D721Med (cell line): ENCODE measurements at regions not wholly inside any gene's neighbourhood (a gene's known extent, or its start where the extent isn't known, plus 50 kb on each side); places are given as distances from the start of the nearest gene placed in this dataset.
"Not testable (repeated sequence)": the region's sequence is repeated elsewhere in the genome, so short reads cannot be mapped to it uniquely, and the experiment has no call there.

ENCODE experiments used
- DNase-seq: peaks from one replicate; pipeline ENCODE4 v3.0.0; 2011; ENCODE audit warnings: low spot score; ENCODE audit not compliant: insufficient read length
- FAIRE-seq: peaks from 2 replicates; lab custom pipeline; 2011; peaks lifted over from hg19 to GRCh38; lab: Jason Lieb, UNC
- CTCF ChIP-seq: IDR thresholded peaks from 2 replicates; pipeline ENCODE4 v1.5.1; 2012; ENCODE audit warnings: mild to moderate bottlenecking, control low read depth; ENCODE audit not compliant: insufficient read depth; ENCODE audit errors: missing control alignments

GRCh38 chr6:76982476-76983199, 480.7 kb downstream of the HTR1B start:
- DNase-seq: no peak
- FAIRE-seq: no peak
- no peak for TF ChIP-seq CTCF

GRCh38 chr6:76972474-76972873, 490.8 kb downstream of the HTR1B start:
- no peak for TF ChIP-seq CTCF
- no peak for DNase-seq
- FAIRE-seq: no peak

- not testable (repeated sequence) for DNase-seq, FAIRE-seq
Observed at GRCh38 chr6:76959177-76959576, 504.1 kb downstream of the HTR1B start.

GRCh38 chr6:76942203-76942966, 520.9 kb downstream of the HTR1B start:
- DNase-seq (no peak), FAIRE-seq (no peak)
- no peak for TF ChIP-seq CTCF

GRCh38 chr6:76940191-76940590, 523.1 kb downstream of the HTR1B start:
- no peak for DNase-seq
- no peak for FAIRE-seq
- TF ChIP-seq CTCF: no peak

GRCh38 chr6:76914737-76915136, 548.6 kb downstream of the HTR1B start:
- DNase-seq: no peak
- no peak for TF ChIP-seq CTCF
- no peak for FAIRE-seq

- FAIRE-seq: not testable (repeated sequence)
Observed at GRCh38 chr6:76905541-76905940, 557.8 kb downstream of the HTR1B start.

GRCh38 chr6:76892542-76892941, 570.7 kb downstream of the HTR1B start:
- TF ChIP-seq CTCF: no peak
- DNase-seq: no peak
- FAIRE-seq: no peak

More at GRCh38 chr6:76905541-76905940, 557.8 kb downstream of the HTR1B start:
- not testable (repeated sequence) for DNase-seq
